PC-3 (cell line): ENCODE measurements at regions not wholly inside any gene's neighbourhood (a gene's known extent, or its start where the extent isn't known, plus 50 kb on each side); places are given as distances from the start of the nearest gene placed in this dataset.

Experiments used
- ATAC-seq: fragments of 200-7000 bp; cut with Tn5 transposase; 2 replicates; pipeline ENCODE4 v1.9.1; 2020; ENCODE audit warnings: mild to moderate bottlenecking, moderate library complexity
- BruUV-seq: library from RNA; stranded (reverse); fragments of 400-500 nt; replicated peaks from 2 replicates; lab custom pipeline; 2021; lab: Mats Ljungman, UMichigan
- CTCF ChIA-PET: fragments of 300-600 bp; sonication (Branson Sonifier 250); formaldehyde crosslinking; loops from one replicate; lab custom pipeline; 2022; ENCODE audit warnings: antibody characterized with exemption; lab: Charles Lee
- POLR2A ChIA-PET: fragments of 300-600 bp; sonication (Branson Sonifier 250); formaldehyde crosslinking; loops from one replicate; lab custom pipeline; 2022; ENCODE audit warnings: antibody characterized with exemption; ENCODE audit not compliant: unreplicated experiment; lab: Charles Lee
- DNase-seq: peaks from one replicate; pipeline ENCODE4 v3.0.0-alpha.2; 2015
- H2AFZ ChIP-seq: fragments of 300-600 bp; sonication (generic); 2 replicates; pipeline ENCODE4 v1.6.0; 2016; ENCODE audit warnings: antibody characterized with exemption, low read length
- H3F3A ChIP-seq: fragments of 300-600 bp; sonication (generic); one replicate; pipeline ENCODE4 v1.6.0; 2017; ENCODE audit warnings: antibody characterized with exemption, low read length, control low read depth, mild to moderate bottlenecking; ENCODE audit not compliant: unreplicated experiment
- H3K27ac ChIP-seq: fragments of 300-600 bp; sonication (generic); 2 replicates; pipeline ENCODE4 v1.5.1; 2016; ENCODE audit warnings: mild to moderate bottlenecking, low read length
- H3K27me3 ChIP-seq: fragments of 300-600 bp; sonication (generic); 2 replicates; pipeline ENCODE4 v1.6.1; 2016; ENCODE audit warnings: low read length, mixed read lengths
- H3K36me3 ChIP-seq: fragments of 300-600 bp; sonication (generic); 2 replicates; pipeline ENCODE4 v1.6.1; 2016; ENCODE audit warnings: low read depth, mixed run types, low read length, mixed read lengths
- H3K4me1 ChIP-seq: fragments of 300-600 bp; sonication (generic); 2 replicates; pipeline ENCODE4 v1.5.1; 2016; ENCODE audit warnings: low read length; ENCODE audit not compliant: insufficient read depth
- H3K4me2 ChIP-seq: fragments of 300-600 bp; sonication (generic); 2 replicates; pipeline ENCODE4 v1.6.0; 2016; ENCODE audit warnings: low read length
- H3K4me3 ChIP-seq: fragments of 300-600 bp; sonication (generic); 2 replicates; pipeline ENCODE4 v1.5.1; 2016; ENCODE audit warnings: mild to moderate bottlenecking, low read length, mixed read lengths
- H3K79me2 ChIP-seq: fragments of 300-600 bp; sonication (generic); 2 replicates; pipeline ENCODE4 v1.6.1; 2017; ENCODE audit warnings: low read length, mixed read lengths
- H3K9ac ChIP-seq: fragments of 300-600 bp; sonication (generic); 2 replicates; pipeline ENCODE4 v1.6.0; 2016; ENCODE audit warnings: mild to moderate bottlenecking, low read length
- H3K9me2 ChIP-seq: fragments of 300-600 bp; sonication (generic); replicated peaks from 2 replicates; pipeline ENCODE4 v1.6.1; 2016; ENCODE audit warnings: mixed run types, low read length, mixed read lengths
- H3K9me3 ChIP-seq: fragments of 300-600 bp; sonication (generic); 2 replicates; pipeline ENCODE4 v1.6.1; 2016; ENCODE audit warnings: low read length, mixed read lengths
- H4K20me1 ChIP-seq: fragments of 300-600 bp; sonication (generic); 2 replicates; pipeline ENCODE4 v1.6.1; 2016; ENCODE audit warnings: low read length, mixed read lengths
- CTCF ChIP-seq: fragments of 300-600 bp; sonication (generic); conservative IDR thresholded peaks from 2 replicates; pipeline ENCODE4 v1.5.1; 2017; ENCODE audit warnings: antibody characterized with exemption, low read depth, mild to moderate bottlenecking, low read length
- EZH2 ChIP-seq: fragments of 300-600 bp; sonication (generic); IDR thresholded peaks from one replicate; pipeline ENCODE4 v1.6.1; 2017; ENCODE audit warnings: antibody characterized with exemption, mild to moderate bottlenecking, low read length; ENCODE audit not compliant: unreplicated experiment
- EZH2phosphoT487 ChIP-seq: fragments of 300-600 bp; sonication (generic); IDR thresholded peaks from 2 replicates; pipeline ENCODE4 v1.6.1; 2018; ENCODE audit warnings: mild to moderate bottlenecking, antibody characterized with exemption, low read length, borderline replicate concordance
- intact Hi-C: fragments of 100-400 bp; cut with micrococcal nuclease; formaldehyde crosslinking; loops from 2 replicates; pipeline ENCODE4 v1.9.0; 2023

GRCh38 chr11:8740129-8740528, 57.5 kb downstream of the RPL27A start:
- H2AFZ ChIP-seq = no peak overlapping the region
- H3K4me1 ChIP-seq = peaks cover 16% of the 10 kb centered on the region
- TF ChIP-seq EZH2 (no peak), EZH2phosphoT487 (no peak), CTCF (no peak)
- BruUV-seq = no TSS peak
- H3K9ac ChIP-seq = no peak overlapping the region
- intact Hi-C loops = no loop called here
- H3K27me3 ChIP-seq = no peaks in the 10 kb centered on the region
- no peak overlapping the region for H3K27ac ChIP-seq
- no peaks in the 10 kb centered on the region for H3F3A ChIP-seq
- no peak for DNase-seq
- POLR2A ChIA-PET = no interaction called here
- no peak overlapping the region for H3K4me3 ChIP-seq
- no peak for ATAC-seq
- CTCF ChIA-PET = interaction anchor here (0.6 kb wide), 1 partner anchor 220 kb away, joined by 3 read pairs; no protein-coding TSS in a partner anchor
- H3K9me2 ChIP-seq = no peaks in the 10 kb centered on the region
- no peaks in the 10 kb centered on the region for H3K9me3 ChIP-seq
- H3K79me2 ChIP-seq = no peaks in the 10 kb centered on the region
- no peaks in the 10 kb centered on the region for H3K36me3 ChIP-seq
- H4K20me1 ChIP-seq = no peaks in the 10 kb centered on the region
- no peak overlapping the region for H3K4me2 ChIP-seq

GRCh38 chr11:8744423-8744822, 61.8 kb downstream of the RPL27A start:
- no peak overlapping the region for H2AFZ ChIP-seq
- CTCF ChIA-PET = interaction anchor here (0.6 to 1.0 kb wide), 2 partner anchors 24 to 168 kb away, joined by 3 read pairs; no protein-coding TSS in a partner anchor
- H3K27me3 ChIP-seq = no peaks in the 10 kb centered on the region
- no peak overlapping the region for H3K4me3 ChIP-seq
- H3K9me3 ChIP-seq = no peaks in the 10 kb centered on the region
- H3K4me1 ChIP-seq = peaks cover 10% of the 10 kb centered on the region
- POLR2A ChIA-PET = interaction anchor here (0.7 kb wide), 1 partner anchor 868 kb away, joined by 4 read pairs; no protein-coding TSS in a partner anchor
- intact Hi-C loops = loop anchor here (2.0 kb wide), 1 partner anchor 26 kb away; no protein-coding TSS in a partner anchor
- H3K4me2 ChIP-seq = peak overlapping the region; percentile 45; the same call in 1 of the 2 replicates
- DNase-seq (peak; percentile 82), ATAC-seq (peak; percentile 96)
- no peaks in the 10 kb centered on the region for H3K36me3 ChIP-seq
- no peaks in the 10 kb centered on the region for H3K9me2 ChIP-seq
- no TSS peak for BruUV-seq
- H3K27ac ChIP-seq = 0 out of 2 replicates have a peak overlapping the region, but pooled peaks have one; percentile 18
- no peaks in the 10 kb centered on the region for H3F3A ChIP-seq
- H3K9ac ChIP-seq = no peak overlapping the region
- TF ChIP-seq EZH2 (no peak), EZH2phosphoT487 (no peak), CTCF (no peak)
- no peaks in the 10 kb centered on the region for H3K79me2 ChIP-seq
- H4K20me1 ChIP-seq = no peaks in the 10 kb centered on the region
